Glutamatergic neuron (in vitro differentiated cells): ENCODE measurements at regions not wholly inside any gene's neighbourhood (a gene's known extent, or its start where the extent isn't known, plus 50 kb on each side); places are given as distances from the start of the nearest gene placed in this dataset.

Experiments
- DNase-seq: peaks from one replicate; pipeline ENCODE4 v3.0.0; 2022
- H3K27ac Mint-ChIP-seq: one replicate; pipeline ENCODE4 v1.8.0; 2020; ENCODE audit warnings: mild to moderate bottlenecking, mixed read lengths, inconsistent platforms; ENCODE audit not compliant: unreplicated experiment
- H3K27me3 Mint-ChIP-seq: one replicate; pipeline ENCODE4 v1.8.0; 2020; ENCODE audit warnings: mild to moderate bottlenecking, moderate library complexity, mixed read lengths, inconsistent platforms; ENCODE audit not compliant: unreplicated experiment
- H3K36me3 Mint-ChIP-seq: one replicate; pipeline ENCODE4 v1.8.0; 2020; ENCODE audit warnings: mild to moderate bottlenecking, mixed read lengths, inconsistent platforms; ENCODE audit not compliant: unreplicated experiment
- H3K4me1 Mint-ChIP-seq: one replicate; pipeline ENCODE4 v1.8.0; 2020; ENCODE audit warnings: mild to moderate bottlenecking, low read depth, mixed read lengths, inconsistent platforms; ENCODE audit not compliant: unreplicated experiment
- H3K4me3 Mint-ChIP-seq: one replicate; pipeline ENCODE4 v1.8.0; 2020; ENCODE audit warnings: mild to moderate bottlenecking, mixed read lengths, inconsistent platforms; ENCODE audit not compliant: unreplicated experiment
- H3K9me3 Mint-ChIP-seq: one replicate; pipeline ENCODE4 v1.8.0; 2020; ENCODE audit warnings: mild to moderate bottlenecking, moderate library complexity, mixed read lengths, inconsistent platforms; ENCODE audit not compliant: unreplicated experiment
- CTCF ChIP-seq: fragments of 200-600 bp; sonication (generic); IDR thresholded peaks from one replicate; pipeline ENCODE4 v1.5.0; 2021; ENCODE audit not compliant: partially characterized antibody, unreplicated experiment

DNA sequence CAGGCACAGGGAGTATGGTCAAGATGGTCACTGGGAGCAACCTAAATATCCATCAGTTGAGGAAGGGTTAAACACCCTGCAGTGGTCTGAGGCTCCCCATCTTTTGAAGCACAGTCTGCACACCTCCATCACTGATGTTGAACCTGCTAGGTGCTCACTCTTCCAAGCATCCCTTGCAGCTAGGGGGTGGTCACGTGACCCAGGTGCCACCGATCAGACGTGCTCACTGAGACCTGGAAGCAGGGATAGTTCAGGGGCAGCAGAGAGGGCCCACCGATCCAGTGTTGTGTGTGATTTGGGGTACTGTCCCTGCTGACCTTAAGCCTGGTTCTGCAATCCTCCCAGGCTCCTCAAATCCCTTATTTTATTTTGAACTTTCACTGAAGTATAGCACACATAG is 134.6 kb downstream of the CEBPB start:
- H3K4me3 Mint-ChIP-seq = no peak overlapping the region
- H3K4me1 Mint-ChIP-seq = no peaks in the 10 kb centered on the region
- no peak overlapping the region for H3K27ac Mint-ChIP-seq
- no peak for TF ChIP-seq CTCF
- H3K27me3 Mint-ChIP-seq = peaks cover 5% of the 10 kb centered on the region
- H3K9me3 Mint-ChIP-seq = peaks cover 2% of the 10 kb centered on the region
- no peak for DNase-seq
- no peaks in the 10 kb centered on the region for H3K36me3 Mint-ChIP-seq

GRCh38 chr20:50325651-50326050 is 135.0 kb downstream of the CEBPB start:
- Mint-ChIP-seq H3K4me3 (no peak overlapping the region), H3K4me1 (no peaks in the 10 kb centered on the region), H3K27ac (no peak overlapping the region), H3K27me3 (peaks cover 5% of the 10 kb centered on the region), H3K9me3 (peaks cover 2% of the 10 kb centered on the region), H3K36me3 (no peaks in the 10 kb centered on the region)
- no peak for TF ChIP-seq CTCF
- no peak for DNase-seq

- no peak for DNase-seq
- Mint-ChIP-seq H3K9me3 (peaks cover 6% of the 10 kb centered on the region), H3K27me3 (peaks cover 3% of the 10 kb centered on the region), H3K4me1 (peaks cover 6% of the 10 kb centered on the region), H3K27ac (no peak overlapping the region), H3K36me3 (no peaks in the 10 kb centered on the region), H3K4me3 (no peak overlapping the region)
- no peak for TF ChIP-seq CTCF
Measured at GRCh38 chr20:50327666-50328065, 137.0 kb downstream of the CEBPB start.

- H3K4me1 Mint-ChIP-seq = peaks cover 12% of the 10 kb centered on the region
- H3K27ac Mint-ChIP-seq = no peak overlapping the region
Measured at GRCh38 chr20:50328222-50328979, 137.8 kb downstream of the CEBPB start.

More at GRCh38 chr20:50328222-50328979, 137.8 kb downstream of the CEBPB start:
- H3K9me3 Mint-ChIP-seq = peaks cover 5% of the 10 kb centered on the region
- TF ChIP-seq CTCF = no peak
- no peak for DNase-seq
- no peak overlapping the region for H3K4me3 Mint-ChIP-seq
- peaks cover 3% of the 10 kb centered on the region for H3K27me3 Mint-ChIP-seq
- H3K36me3 Mint-ChIP-seq = no peaks in the 10 kb centered on the region
